Activated CD4-positive, alpha-beta T cell treated with anti-CD3 and anti-CD28 coated beads, Interleukin-2, amount 50 U/mL, for 24 hours (primary cell): ENCODE measurements at regions not wholly inside any gene's neighbourhood (a gene's known extent, or its start where the extent isn't known, plus 50 kb on each side); places are given as distances from the start of the nearest gene placed in this dataset.
"Not testable (repeated sequence)": the region's sequence is repeated elsewhere in the genome, so short reads cannot be mapped to it uniquely, and the experiment has no call there.

Experiments
- DNase-seq, 2 donors: peaks; one replicate each; pipeline ENCODE4 v3.0.0-alpha.2; 2020; ENCODE audit warnings: low read depth in 1 of 2, low spot score in 1 of 2

DNA sequence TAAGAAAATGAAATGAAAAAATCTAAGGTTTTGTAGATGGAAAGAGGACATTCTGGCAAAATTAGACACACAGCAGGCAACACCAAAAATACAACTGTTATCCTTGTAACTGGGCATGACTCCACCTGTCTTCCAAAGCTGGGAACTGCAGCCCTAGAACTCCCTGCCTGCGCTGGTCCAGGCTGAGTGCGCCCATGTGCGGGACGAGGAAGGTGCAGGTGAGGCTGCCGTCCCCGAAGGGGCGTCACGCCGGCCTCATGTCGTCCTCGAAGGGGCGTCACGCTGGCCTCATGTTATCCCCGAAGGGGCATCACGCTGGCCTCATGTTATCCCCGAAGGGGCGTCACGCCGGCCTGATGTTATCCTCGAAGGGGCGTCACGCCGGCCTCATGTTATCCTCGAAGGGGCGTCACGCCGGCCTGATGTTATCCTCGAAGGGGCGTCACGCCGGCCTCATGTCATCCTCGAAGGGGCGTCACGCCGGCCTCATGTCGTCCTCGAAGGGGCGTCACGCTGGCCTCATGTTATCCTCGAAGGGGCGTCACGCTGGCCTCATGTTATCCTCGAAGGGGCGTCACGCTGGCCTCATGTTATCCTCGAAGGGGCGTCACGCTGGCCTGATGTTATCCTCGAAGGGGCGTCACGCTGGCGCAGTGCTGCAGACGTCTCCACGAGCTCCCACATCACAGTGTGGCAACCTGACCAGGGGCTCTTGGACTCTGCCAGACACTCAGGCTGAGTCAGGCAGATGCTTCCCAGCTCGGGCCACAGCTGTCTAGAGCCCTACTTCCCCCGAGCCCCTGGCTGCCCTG is 100.3 kb upstream of the SALL3 start:
- not testable (repeated sequence) for DNase-seq

DNA sequence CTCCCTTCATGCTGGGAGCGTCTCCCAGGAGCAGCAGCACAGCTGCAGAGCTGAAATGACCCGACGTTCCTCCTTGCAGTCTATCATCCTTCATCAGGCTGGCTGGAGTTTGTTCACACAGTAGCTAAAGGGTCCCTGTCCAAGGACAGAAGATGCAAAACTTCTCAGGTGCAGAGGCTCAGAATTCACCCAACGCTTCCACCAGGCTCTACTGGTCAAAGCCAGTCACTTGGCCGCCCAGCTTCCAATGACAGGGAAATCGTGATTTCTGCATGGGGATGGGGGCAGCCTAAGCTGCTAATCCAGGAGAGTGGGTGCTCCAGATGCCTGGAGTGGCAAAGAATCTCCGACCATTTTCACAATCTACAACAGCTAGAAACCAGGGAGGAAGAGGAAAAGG is 97.0 kb upstream of the SALL3 start:
- no peak for DNase-seq

DNA sequence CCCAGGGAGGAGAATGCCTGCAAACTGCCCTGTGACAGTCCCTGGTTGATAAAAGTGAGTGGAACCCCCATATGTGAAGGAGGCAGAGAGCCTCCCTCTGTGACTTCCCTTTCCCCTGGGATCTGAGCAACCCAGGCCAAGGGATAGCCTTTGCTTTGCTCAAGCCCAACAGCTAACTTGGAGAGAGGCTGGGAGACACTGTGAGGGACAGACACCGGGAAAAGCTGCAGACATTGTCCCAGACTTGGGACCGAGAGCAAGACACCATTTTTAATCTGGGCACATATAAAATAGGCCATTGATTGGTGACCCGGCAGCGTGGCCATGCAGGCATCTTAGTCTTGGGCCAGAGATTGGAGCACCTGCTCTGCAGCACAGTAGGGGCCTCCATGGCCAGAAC is 96.1 kb upstream of the SALL3 start:
- DNase-seq = no peak

DNA sequence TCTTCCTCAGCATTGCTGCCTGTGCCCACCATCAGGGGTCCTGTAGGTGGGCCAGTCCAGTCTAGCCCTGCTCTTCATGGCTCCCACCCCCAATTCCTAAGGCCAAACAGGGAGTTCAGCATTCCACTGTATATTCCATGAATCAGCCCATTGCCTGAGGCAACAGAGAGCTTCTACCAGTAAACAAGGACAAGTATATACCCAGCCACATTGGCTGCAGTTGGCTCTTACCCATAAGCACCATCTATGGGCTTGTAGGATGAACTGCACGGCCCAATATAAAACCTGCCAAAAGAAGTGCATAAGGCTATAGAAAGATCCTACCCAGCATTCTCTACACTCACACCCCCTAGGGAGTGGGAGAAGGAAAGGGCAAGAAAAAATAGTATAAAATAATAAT is 95.1 kb upstream of the SALL3 start:
- no peak for DNase-seq

DNA sequence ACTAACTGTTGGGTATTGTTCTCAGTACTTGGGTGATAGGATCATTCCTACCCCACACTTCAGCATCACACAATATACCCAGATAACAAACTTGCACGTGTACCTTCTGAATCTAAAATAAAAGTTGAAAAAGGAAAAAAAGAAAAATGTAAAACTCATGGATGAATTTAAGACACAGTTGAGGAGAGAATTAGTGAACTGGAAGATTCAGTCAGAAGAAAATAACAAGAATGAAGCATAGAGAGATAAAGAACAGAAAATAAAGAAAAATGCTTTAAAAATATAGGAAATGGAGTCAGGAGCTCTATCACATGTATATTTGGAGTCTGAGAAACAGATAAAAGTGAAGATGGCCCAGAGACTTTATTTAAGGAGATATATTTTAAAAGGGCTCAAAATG is 90.4 kb upstream of the SALL3 start:
- no peak for DNase-seq

DNA sequence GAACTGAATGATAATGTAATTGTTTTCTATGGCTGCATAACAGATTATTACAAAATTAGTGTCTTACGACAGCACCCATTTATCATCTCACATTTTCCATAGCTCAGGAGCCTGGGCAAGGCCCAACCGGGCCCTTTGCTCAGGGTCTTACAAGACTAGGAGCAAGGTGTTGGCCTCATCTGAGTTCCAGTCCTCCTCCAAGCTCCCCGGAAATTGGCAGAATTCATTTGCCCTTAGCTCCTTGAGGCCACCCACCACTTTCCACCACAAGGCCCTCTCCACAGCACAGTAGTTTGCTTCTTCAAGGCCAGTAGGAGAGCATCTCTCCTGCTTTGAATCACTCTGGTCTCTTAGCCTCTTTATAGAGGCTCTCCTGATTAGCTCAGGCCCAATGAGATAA is 89.2 kb upstream of the SALL3 start:
- DNase-seq = no peak

DNA sequence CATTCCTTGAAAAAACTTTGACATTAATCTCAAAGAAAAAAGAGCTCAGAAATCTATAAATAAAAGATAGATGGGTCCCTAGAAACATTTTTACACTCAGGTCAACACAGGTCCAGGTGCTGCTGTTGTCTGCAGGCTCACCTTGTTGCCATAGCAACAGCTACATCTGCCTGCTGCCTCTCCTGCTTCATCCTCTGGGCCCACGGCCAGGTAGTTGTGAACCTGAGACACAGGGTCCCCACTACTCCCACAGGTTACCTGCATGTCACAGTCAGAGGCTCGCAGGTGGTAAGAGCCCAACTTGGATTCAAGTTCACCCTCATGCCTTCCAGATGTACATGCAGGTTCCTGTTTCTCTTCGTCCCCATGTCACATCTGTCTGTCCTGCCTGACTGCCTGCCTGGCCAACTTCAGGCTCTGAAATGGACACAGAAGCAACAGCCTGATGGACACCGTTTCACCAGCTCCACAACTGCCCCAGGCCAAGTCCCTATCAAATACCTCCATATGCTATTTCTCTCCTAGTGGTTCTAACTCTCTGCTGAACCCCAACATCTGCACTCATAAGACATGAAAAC is 88.3 kb upstream of the SALL3 start:
- DNase-seq = no peak

DNA sequence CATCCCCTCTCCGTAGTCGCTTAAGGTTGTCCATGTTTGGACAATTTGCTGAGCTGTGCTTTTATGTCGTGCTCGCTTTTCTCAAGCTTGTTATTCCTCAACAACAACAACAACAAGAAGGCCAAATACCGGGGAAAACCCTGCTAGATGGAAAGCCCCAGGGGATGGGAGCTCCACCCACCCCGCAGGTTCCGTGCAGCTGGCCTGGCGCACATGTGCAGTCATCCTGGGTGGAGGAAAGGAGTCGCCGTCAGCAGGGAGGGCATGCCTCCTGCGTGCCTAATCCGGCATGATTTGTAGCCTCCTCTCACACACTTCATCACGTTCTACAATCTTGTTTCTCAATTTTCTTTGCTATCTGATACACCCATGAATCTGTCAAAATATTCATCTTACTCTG is 87.4 kb upstream of the SALL3 start:
- no peak for DNase-seq

DNA sequence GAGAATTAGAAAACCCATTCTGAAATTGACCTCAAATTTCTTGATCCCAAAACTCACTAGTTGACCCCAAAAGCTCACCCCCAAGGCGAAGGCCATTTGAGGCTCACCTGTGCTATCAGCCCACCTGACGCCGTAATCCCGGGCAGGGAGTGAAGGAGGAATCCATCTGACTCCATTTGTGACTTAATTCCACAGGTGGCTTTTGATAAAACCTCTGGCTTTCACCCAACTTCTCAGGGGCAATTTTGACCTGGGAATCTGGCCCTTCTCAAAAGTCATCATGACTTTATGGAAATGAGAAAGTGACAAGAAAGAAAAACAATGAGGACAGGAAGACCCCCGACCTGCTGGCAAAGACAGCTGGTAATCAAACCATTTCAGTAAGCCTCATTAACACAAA is 86.9 kb upstream of the SALL3 start:
- no peak for DNase-seq

DNA sequence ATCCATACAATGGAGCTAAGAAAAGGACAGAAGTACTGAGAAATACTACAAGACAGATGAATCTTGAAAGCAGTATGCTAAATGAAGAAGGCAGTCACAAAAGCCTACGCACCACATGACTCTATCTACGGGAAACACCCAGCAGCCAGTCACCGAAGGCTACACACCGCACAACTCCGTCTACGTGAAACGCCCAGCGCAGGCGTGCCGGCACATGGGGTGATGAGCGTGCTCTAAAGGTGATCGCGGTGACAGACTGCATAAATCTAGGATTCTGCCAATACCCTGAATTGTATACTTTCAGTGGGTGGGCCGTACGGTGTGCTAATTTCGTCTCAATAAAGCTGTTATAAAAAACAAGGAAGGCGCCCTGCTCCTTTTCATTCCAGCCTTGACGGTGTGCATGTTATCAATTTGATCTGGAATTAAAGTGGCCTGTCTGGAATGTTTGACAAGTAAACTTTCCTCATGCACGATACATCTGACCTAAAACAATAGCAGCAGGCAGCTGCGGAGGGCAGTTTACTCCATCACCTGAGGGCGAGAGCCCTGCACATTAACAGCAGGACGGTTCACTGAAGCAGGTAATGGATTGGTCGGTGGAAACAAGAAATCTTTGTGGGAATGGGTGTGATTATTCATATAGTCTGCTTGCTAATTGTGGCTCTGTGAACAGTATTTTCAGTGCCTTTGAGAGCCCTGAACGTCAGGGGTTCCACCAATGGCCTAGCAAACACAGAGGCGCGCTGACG is 86.2 kb upstream of the SALL3 start:
- DNase-seq = no peak

DNA sequence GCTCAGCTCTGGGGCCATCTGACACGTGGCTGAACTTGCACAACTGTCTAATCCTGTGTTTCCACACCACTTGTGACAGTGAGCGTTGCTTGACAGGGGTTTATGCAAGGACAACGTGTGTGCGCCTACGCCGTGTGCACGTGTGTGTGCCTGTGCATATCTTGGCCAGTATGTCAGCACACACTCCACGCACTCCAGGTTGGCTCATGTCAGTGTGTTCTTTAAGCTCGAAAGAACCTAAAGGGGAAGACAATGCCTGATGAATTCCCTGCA is 85.6 kb upstream of the SALL3 start:
- no peak for DNase-seq

DNA sequence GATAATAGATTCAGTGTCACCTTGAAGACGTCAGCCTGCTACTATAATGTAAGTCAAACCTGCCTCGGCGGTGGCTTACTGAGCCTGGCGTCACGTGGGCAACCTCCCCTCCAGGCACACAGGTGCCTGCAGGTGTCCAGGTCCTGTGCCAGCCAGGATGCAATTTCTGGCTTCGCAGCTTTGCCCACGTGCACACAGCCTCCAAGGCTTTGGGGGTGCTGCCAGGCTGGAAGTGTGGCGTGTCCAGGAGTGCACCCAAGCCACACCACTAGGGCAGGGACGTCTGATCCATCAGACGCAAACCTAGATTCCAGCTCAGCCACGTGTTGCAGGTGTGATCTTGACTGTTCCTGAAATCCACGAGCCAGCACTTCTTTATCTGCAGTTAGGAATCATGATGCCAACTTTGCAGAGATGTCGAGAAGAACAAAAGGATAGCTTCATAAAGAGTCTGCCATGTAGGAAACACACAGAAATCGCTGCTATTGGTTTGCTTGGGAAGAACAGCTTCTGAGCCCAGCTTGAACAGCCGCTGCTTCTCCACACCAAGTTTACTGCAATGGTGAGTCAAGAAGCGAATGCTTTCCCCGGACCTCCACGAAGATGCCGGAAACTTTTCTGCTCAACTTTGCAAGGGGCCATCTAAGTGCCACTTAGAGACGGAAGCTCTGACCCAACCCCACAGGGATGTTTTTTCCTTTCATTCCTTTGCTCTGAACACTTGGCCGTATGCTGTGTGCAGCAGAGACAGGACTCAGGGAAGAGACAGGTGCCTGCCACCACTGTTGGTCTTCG is 84.2 kb upstream of the SALL3 start:
- DNase-seq = no peak

DNA sequence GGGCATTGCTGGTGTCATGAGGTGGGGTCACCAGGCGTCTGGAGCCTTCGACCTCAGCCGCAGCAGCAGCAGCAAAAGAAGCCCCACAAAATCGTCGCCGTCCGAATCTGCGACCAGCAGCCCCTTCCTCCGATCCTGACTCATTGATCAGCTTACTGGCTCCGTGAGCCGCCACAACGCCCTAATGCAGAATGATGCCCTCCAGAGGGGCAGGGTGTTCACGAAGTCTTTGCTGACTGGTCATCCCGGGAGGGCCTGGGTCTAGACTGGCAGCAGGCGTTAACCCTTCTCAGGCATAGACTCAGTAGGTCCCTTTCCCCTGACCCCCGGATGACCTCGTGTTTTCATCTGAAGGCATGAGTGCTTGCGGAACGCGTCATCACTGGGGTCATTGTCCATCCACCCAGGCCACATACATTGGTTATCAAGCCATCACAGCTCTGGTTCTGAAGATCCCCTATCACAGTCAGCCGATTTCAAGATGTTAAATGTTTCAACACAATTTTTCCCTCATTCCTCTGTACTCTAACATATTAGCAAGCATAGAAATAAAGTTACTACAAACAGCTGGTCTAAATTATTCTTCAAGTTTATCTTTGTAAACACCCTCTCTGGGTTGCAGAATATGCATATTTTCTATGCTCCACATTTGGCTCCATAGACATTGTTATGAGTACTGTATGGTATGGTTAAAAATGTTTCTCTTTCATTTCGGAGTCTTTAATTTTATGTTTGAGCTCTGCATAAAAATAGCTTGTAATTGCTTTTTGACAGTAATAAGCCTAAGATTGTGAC is 83.3 kb upstream of the SALL3 start:
- no peak for DNase-seq

DNA sequence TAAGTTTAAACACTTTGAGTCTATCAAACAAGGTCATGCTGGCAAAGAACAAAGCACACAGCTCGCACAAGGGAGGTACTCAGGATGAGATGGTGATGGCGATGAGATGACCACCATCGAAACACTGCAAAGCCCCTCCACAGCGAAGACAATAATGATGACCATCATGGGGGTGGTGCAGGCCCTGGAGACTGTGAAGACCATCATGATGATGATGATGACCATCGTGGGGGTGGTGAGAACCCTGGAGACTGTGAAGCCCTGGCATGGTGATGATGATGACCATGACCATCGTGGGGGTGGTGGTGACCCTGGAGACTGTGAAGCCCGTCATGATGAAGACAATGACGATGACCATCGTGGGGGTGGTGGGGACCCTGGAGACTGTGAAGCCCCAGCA is 81.6 kb upstream of the SALL3 start:
- DNase-seq = no peak

DNA sequence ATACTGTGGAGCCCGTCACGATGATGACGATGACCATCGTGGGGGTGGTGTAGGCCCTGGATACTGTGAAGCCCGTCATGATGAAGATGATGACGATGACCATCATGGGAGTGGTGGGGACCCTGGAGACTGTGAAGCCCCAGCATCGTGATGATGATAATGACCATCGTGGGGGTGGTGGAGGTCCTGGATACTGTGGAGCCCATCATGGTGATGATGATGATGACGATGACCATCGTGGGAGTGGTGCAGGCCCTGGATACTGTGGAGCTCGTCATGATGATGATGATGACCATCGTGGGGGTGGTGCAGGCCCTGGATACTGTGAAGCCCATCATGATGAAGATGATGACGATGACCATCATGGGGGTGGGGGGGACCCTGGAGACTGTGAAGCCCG is 81.0 kb upstream of the SALL3 start:
- DNase-seq = no peak

DNA sequence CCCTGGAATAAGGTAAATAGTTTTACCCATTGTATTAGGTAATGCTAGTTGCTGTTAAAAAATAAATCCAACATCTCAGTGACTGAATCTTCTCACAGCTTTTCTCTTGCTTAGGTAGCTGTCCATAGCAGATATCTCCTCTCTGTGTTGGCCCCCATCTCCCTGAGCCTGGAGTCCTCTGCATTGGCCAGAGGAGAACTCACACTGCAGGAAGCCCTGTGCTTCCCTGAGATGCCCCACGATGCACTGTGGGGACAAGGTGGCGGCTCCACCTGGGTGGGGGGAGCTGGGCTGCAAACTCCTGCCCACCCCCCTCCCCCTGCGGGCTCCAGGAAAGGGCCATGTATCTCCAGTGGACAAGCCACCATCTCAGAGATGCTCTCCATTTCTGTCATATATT is 80.4 kb upstream of the SALL3 start:
- DNase-seq = no peak

DNA sequence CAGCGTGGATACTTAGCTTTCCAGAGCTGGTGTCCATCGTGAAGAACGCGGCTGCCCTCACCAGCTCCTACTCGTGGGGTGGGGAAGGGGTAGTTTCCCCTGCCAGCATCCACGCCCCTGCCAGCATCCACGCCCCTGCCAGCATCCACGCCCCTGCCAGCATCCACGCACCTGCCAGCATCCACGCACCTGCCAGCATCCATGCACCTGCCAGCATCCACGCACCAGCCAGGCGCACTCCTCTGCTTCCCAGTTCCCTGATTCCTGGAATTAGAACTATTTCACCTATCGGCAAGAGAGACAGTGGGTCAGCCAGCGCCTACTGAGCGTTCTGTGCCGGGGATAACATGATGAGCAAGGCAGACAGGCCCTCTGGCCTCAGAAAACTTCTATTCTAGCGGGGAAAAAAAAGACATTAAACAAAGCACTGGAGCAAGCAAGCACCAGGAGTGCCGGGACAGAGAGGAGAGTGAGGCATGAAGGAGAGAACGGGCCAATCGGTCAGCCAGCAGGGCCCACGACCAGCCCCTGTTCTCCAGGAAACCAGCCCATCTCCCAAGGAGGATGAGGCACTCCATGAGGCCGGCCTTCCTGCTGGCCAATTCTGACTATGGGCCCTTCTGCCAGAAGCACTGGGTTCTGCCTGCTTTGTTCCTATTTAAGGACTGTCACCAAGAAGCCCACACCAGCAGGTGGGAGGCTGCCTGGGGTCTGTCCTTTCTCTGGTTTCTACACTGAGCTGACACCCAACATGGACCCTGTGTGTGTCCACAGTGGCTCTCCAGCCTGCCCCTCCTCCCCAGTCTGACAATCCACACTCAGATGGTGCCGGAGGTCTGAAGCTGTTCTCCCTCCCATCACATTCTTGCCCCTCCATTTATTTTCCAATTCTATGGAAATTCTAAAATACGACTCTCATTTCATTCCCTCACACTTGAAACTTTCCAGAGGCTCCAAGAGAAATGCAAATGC is 78.4 kb upstream of the SALL3 start:
- DNase-seq = no peak

DNA sequence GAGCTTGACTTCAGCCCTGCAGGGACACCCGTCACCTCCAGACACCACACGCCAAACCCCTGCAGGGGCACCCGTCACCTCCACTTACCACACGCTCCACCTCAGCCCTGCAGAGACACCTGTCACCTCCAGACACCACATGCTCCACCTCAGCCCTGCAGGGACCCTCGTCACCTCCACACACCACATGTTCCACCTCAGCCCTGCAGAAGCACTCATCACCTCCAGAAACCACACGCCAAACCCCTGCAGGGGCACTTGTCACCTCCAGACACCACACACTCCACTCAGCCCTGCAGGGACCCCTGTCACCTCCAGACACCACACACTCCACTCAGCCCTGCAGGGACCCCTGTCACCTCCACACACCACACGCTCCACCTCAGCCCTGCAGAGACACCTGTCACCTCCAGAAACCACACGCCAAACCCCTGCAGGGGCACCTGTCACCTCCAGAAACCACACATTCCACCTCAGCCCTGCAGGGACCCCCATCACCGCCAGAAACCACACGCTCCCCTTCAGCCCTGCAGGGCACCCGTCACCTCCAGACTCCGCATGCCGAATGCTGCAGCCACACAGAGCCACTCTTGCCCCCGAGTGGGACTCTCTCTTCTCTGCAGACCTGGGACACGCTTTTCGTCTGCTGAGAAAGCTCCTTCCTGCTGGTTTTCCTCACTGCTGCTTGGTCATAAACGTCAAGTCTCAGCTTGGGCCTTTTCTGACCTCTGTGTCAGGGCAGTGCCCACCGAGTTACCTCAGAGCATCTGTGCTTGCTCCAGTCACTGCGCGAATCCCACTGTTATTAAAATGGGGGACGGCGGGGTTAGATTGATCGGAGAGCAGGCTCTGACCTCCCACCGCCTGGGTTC is 77.5 kb upstream of the SALL3 start:
- DNase-seq = no peak
